ENCODE measurements at regions not wholly inside any gene's neighbourhood (a gene's known extent, or its start where the extent isn't known, plus 50 kb on each side); places are given as distances from the start of the nearest gene placed in this dataset.

DNA sequence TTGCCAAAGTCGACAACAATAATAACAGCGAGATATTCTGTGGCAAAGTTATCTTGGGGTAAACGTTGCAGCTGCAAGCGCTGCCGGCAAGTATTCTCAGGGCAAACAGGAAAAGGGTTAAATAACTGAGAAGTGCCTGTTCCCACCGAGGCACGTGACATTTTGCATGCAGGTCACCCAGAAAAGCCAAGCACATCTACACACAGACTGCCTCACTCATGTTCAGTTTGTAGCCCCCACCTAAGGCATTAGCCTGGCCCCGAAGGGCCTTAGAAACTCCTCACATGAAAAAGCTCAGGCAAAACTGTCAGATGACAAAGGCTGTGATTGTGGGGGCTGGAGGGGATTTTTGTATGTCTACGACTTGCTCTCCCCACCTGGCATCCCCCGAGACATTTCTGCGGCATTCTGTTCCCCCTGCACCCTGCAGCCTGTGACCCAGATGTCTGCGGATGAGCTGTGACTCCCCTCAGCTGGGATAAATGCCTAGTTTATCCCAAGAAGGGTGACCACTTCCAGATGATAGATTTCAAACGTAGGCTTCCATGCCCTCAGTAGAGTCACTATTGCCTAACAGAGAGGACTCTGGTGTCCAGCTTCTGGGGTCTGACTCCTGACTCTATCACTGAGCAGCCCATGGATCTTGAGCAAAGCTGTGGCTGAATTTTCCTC is 215.2 kb upstream of the SIX2 start:
- intact Hi-C loops (cut with DNase I), result no loop called here
- DNase-seq, result no peak
- H3K36me3 ChIP-seq, result no peaks in the 10 kb centered on the region
- TF ChIP-seq, protein P1, sequence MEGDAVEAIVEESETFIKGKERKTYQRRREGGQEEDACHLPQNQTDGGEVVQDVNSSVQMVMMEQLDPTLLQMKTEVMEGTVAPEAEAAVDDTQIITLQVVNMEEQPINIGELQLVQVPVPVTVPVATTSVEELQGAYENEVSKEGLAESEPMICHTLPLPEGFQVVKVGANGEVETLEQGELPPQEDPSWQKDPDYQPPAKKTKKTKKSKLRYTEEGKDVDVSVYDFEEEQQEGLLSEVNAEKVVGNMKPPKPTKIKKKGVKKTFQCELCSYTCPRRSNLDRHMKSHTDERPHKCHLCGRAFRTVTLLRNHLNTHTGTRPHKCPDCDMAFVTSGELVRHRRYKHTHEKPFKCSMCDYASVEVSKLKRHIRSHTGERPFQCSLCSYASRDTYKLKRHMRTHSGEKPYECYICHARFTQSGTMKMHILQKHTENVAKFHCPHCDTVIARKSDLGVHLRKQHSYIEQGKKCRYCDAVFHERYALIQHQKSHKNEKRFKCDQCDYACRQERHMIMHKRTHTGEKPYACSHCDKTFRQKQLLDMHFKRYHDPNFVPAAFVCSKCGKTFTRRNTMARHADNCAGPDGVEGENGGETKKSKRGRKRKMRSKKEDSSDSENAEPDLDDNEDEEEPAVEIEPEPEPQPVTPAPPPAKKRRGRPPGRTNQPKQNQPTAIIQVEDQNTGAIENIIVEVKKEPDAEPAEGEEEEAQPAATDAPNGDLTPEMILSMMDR (IDR thresholded peaks at IDR 0.05), result no peak
- no peak for TF ChIP-seq EP300 (IDR thresholded peaks at IDR 0.05)
- no peaks in the 10 kb centered on the region for H3K9me3 ChIP-seq
- no peak overlapping the region for H3K27ac ChIP-seq
- WGBS, 3 donors, result 19 to 49% (median 26%) methylated on average over 13 of the region's 13 CpGs
- peaks cover 3% of the 10 kb centered on the region for H3K4me1 ChIP-seq (ENCODE audit: insufficient read depth)
- no peaks in the 10 kb centered on the region for H3K27me3 ChIP-seq
- no peak overlapping the region for H3K4me3 ChIP-seq

DNA sequence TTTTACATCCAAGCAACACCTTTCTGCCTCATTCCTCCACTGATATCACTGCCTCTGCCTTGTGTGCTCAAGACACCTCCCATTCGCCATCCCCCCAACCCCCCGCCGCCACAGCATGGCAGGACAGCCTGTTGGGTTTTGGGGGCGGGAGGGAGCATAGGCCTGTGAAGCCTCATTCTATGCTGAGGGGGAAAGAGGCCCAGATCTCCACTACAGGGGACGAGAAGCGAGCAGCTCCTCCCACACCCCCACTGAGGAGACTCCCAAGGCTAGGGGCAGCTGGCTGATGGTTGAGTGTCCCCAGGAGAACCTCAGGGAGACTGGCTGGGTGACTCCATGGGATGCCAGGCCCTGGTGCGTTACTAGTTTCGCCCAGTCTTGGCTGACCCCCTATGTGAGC is 214.3 kb upstream of the SIX2 start:
- Histone ChIP-seq H3K27ac (no peak overlapping the region), H3K4me1 (ENCODE audit: insufficient read depth) (peaks cover 3% of the 10 kb centered on the region), H3K36me3 (no peaks in the 10 kb centered on the region), H3K4me3 (no peak overlapping the region), H3K27me3 (no peaks in the 10 kb centered on the region), H3K9me3 (no peaks in the 10 kb centered on the region)
- DNase-seq, result no peak
- TF ChIP-seq, protein P1 (IDR thresholded peaks at IDR 0.05), result no peak
- no peak for TF ChIP-seq POLR2A (IDR thresholded peaks at IDR 0.05)
- TF ChIP-seq EP300 (IDR thresholded peaks at IDR 0.05), result no peak
- intact Hi-C loops (cut with DNase I), result no loop called here
- 63 to 76% (median 65%) methylated on average over 8 of the region's 8 CpGs for WGBS, 3 donors

DNA sequence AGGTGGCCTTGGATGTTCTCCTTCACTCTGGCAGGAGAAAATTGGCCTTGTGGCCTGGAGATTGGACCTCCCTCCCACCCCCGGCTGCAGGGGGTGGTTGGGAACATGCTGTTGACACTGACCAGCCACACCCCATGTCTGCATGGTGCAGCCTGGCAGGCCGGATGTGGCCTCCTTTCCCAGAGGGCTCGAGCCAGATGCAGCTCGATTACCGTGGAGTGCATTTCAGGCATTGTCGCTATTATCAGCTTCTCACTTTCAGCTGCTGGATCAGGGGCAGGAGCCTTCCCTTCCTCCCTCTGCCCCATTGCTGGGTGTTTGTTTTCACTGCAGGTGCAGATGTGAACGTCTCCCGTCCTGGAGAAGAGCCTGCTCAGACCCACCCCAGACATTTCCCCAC is 211.0 kb upstream of the SIX2 start:
- no peak overlapping the region for H3K4me3 ChIP-seq
- no peaks in the 10 kb centered on the region for H3K36me3 ChIP-seq
- no peak for DNase-seq
- H3K9me3 ChIP-seq, result no peaks in the 10 kb centered on the region
- intact Hi-C loops (cut with DNase I), result no loop called here
- peaks cover 3% of the 10 kb centered on the region for H3K4me1 ChIP-seq (ENCODE audit: insufficient read depth)
- TF ChIP-seq EP300 (IDR thresholded peaks at IDR 0.05) (no peak), POLR2A (IDR thresholded peaks at IDR 0.05) (no peak)
- TF ChIP-seq, protein P1 (IDR thresholded peaks at IDR 0.05), result no peak
- no peaks in the 10 kb centered on the region for H3K27me3 ChIP-seq
- H3K27ac ChIP-seq, result no peak overlapping the region
- 42 to 52% (median 52%) methylated on average over 8 of the region's 8 CpGs for WGBS, 3 donors

DNA sequence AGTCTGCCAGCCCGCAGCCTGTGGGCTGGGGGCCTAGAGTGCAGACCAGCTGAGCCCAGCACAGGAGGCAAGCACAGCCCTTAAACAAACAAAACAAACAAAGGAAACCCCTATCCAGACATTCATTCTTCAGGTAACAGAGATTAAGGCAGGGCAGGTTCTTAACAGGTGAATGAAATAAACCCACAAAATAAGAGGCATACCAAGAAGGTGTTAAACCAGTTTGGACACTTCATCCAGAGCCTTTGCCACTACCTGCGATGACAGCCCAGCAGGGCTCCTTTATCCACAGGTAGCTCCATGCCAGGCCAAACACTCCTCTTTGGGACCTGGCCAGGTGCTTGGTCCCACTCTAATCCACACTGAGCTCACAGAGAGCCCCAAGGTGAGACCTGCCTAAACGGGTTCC is 209.7 kb upstream of the SIX2 start:
- DNase-seq, result no peak
- 44 to 54% (median 49%) methylated on average over 3 of the region's 3 CpGs for WGBS, 3 donors
- Histone ChIP-seq H3K27me3 (no peaks in the 10 kb centered on the region), H3K27ac (no peak overlapping the region), H3K4me3 (no peak overlapping the region), H3K9me3 (no peaks in the 10 kb centered on the region), H3K36me3 (no peaks in the 10 kb centered on the region), H3K4me1 (ENCODE audit: insufficient read depth) (no peaks in the 10 kb centered on the region)
- intact Hi-C loops (cut with DNase I), result no loop called here
- no peak for TF ChIP-seq POLR2A (IDR thresholded peaks at IDR 0.05)

DNA sequence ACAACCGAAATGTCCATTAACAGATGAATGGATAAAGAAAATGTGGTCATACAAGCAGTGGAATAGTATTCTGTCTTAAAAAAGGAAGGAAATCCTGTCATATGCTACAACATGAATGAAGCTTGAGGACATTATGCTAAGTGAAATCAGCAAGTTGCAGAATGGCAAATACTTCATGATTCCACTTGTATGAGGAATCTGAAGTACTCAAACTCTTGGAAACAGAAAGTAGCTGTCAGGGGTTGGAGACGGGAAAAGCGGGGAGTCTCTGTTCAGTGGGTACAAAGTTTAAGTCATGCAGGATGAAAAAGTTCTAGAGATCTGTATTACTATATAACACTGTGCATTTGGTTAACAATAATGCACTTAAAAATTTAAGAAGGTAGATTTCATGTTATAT is 209.0 kb upstream of the SIX2 start:
- no peaks in the 10 kb centered on the region for H3K27me3 ChIP-seq
- H3K4me3 ChIP-seq, result no peak overlapping the region
- H3K9me3 ChIP-seq, result no peaks in the 10 kb centered on the region
- DNase-seq, result no peak
- 94 to 97% (median 95%) methylated on average over 3 of the region's 3 CpGs for WGBS, 3 donors
- no peak overlapping the region for H3K27ac ChIP-seq
- H3K4me1 ChIP-seq (ENCODE audit: insufficient read depth), result no peaks in the 10 kb centered on the region
- intact Hi-C loops (cut with DNase I), result no loop called here
- H3K36me3 ChIP-seq, result no peaks in the 10 kb centered on the region
- TF ChIP-seq, protein P1 (IDR thresholded peaks at IDR 0.05), result no peak
- TF ChIP-seq POLR2A (IDR thresholded peaks at IDR 0.05) (no peak), EP300 (IDR thresholded peaks at IDR 0.05) (no peak)

Data from ovary (tissue), 7 donors.